ENCODE measurements at regions not wholly inside any gene's neighbourhood (a gene's known extent, or its start where the extent isn't known, plus 50 kb on each side); places are given as distances from the start of the nearest gene placed in this dataset.

DNA sequence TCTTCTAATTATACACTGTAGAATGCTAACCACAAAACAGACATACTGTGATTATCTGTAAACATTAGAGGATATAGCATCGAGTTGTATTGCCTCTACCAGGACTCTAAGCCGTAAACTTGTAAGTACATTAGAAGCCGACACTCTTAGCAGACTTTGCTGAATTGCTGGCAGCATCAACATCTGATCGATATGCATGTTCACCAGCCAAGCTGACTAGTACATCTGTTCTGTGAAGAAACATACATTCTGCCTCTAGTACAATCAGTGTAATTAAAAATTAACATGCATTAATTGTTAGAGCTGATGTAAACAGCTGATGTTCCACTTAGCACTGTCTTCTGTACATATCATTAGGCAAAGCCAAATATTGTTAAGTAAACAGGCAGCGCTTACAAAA lies 502.2 kb downstream of the NR4A2 start:
- ChIA-PET CTCF (ENCODE audit: low intra/inter-chr PET ratio) (no interaction called here), POLR2A (no interaction called here)
- Histone ChIP-seq H3K36me3 (ENCODE audit: control insufficient read depth, insufficient read depth, low read length) (no peaks in the 10 kb centered on the region), H3K4me1 (replicated peaks in 1 of 2; ENCODE audit: control insufficient read depth in 2 of 2, insufficient read depth in 2 of 2, low read length in 2 of 2) (no peaks in the 10 kb centered on the region), H3K79me2 (ENCODE audit: control insufficient read depth, insufficient read depth, low read length) (no peaks in the 10 kb centered on the region), H3K9me3 (replicated peaks; ENCODE audit: control insufficient read depth, insufficient read depth, low read depth, low read length) (no peaks in the 10 kb centered on the region), H3K9me1 (ENCODE audit: control insufficient read depth, insufficient read depth, low read length) (no peaks in the 10 kb centered on the region), H3K4me3 (no peak overlapping the region), H3K9ac (ENCODE audit: insufficient read depth in 1 of 2, low read depth in 2 of 2, low read length in 2 of 2) (no peak overlapping the region), H3K27ac (ENCODE audit: extremely low read depth, low read depth, low read length) (no peak overlapping the region), H3K27me3 (ENCODE audit: control insufficient read depth in 2 of 2, insufficient read depth in 2 of 2, low read length in 2 of 2) (no peaks in the 10 kb centered on the region), H3K4me2 (ENCODE audit: insufficient read depth, low read length) (no peak overlapping the region), H4K20me1 (replicated peaks; ENCODE audit: control insufficient read depth, insufficient read depth, low read length) (no peaks in the 10 kb centered on the region), H2AFZ (ENCODE audit: low read depth, low read length) (no peak overlapping the region)
- FAIRE-seq (no peak), ATAC-seq (no peak), DNase-seq (ENCODE audit: extremely low read depth in 1 of 4, low spot score in 3 of 4) (no peak)
- in situ Hi-C loops (cut with MboI) (no loop called here), intact Hi-C loops (cut with micrococcal nuclease) (no loop called here)
- BruUV-seq (replicated peaks), result no TSS peak
- 8% methylated on average over 5 of the region's 5 CpGs for WGBS (ENCODE audit: insufficient coverage, low coverage, missing lambda C conversion rate)
- TF ChIP-seq ETV1 (tag; conservative IDR thresholded peaks at IDR 0.05; ENCODE audit: low read depth), result no peak
- TF ChIP-seq POLR2A (conservative IDR thresholded peaks at IDR 0.05), result no peak
- TF ChIP-seq MTA3 (IDR thresholded peaks at IDR 0.05; ENCODE audit: borderline replicate concordance), result no peak
- no peak for TF ChIP-seq DIDO1 (tag; IDR thresholded peaks at IDR 0.05; ENCODE audit: low read depth)
- TF ChIP-seq ZNF316 (IDR thresholded peaks at IDR 0.05), result no peak
- TF ChIP-seq ZBTB12 (CRISPR knock-in tag; IDR thresholded peaks at IDR 0.05), result no peak
- TF ChIP-seq PHF21A (IDR thresholded peaks at IDR 0.05; ENCODE audit: borderline replicate concordance, low read depth), result no peak
- TF ChIP-seq NUFIP1 (IDR thresholded peaks at IDR 0.05; ENCODE audit: partially characterized antibody), result no peak
- TF ChIP-seq MTA2 (IDR thresholded peaks at IDR 0.05; ENCODE audit: low read depth), result no peak
- no peak for TF ChIP-seq NR2C2 (CRISPR knock-in tag; IDR thresholded peaks at IDR 0.05)
- no peak for TF ChIP-seq NR2C2 (tag; IDR thresholded peaks at IDR 0.05)
- TF ChIP-seq HMGXB4 (CRISPR knock-in tag; IDR thresholded peaks at IDR 0.05), result no peak
- TF ChIP-seq TAL1 (IDR thresholded peaks at IDR 0.05), result no peak
- no peak for TF ChIP-seq ZNF253 (CRISPR knock-in tag; conservative IDR thresholded peaks at IDR 0.05)
- TF ChIP-seq ZNF408 (CRISPR knock-in tag; IDR thresholded peaks at IDR 0.05; ENCODE audit: low read depth), result no peak
- TF ChIP-seq PHF8 (IDR thresholded peaks at IDR 0.05; ENCODE audit: borderline replicate concordance, low read length), result no peak
- TF ChIP-seq BRD4 (IDR thresholded peaks at IDR 0.05), result no peak
- no peak for TF ChIP-seq ZNF696 (CRISPR knock-in tag; conservative IDR thresholded peaks at IDR 0.05)
- TF ChIP-seq CC2D1A (IDR thresholded peaks at IDR 0.05), result no peak
- TF ChIP-seq KHSRP (IDR thresholded peaks at IDR 0.05), result no peak
- no peak for TF ChIP-seq ZNF280A (IDR thresholded peaks at IDR 0.05; ENCODE audit: low read depth, partially characterized antibody)

Measured in K562 (cell line).